HCT116 (cell line): ENCODE measurements at regions not wholly inside any gene's neighbourhood (a gene's known extent, or its start where the extent isn't known, plus 50 kb on each side); places are given as distances from the start of the nearest gene placed in this dataset.

ENCODE experiments used
- ATAC-seq: fragments of 200-7000 bp; cut with Tn5 transposase; 2 replicates; pipeline ENCODE4 v1.9.1; 2020; ENCODE audit warnings: mild to moderate bottlenecking, moderate library complexity
- BruUV-seq: library from RNA; stranded (reverse); fragments of 400-500 nt; replicated peaks from 2 replicates; lab custom pipeline; 2021; lab: Mats Ljungman, UMichigan
- CTCF ChIA-PET: fragments of 300-600 bp; sonication (Branson Sonifier 250); formaldehyde crosslinking; loops from one replicate; lab custom pipeline; 2021; ENCODE audit warnings: antibody characterized with exemption; lab: Charles Lee
- POLR2A ChIA-PET: fragments of 300-600, 350-600 bp; sonication (Branson Sonifier 250); formaldehyde crosslinking; loops from one replicate; lab custom pipeline; 2021; ENCODE audit warnings: antibody characterized with exemption; lab: Charles Lee
- RAD21 ChIA-PET, 2 experiments: fragments of 300-600 bp; sonication (Branson Sonifier 250); formaldehyde crosslinking; loops; one replicate each; lab custom pipeline; 2023; ENCODE audit warnings: low total read pairs in 2 of 2; ENCODE audit not compliant: uncharacterized antibody in 2 of 2, unreplicated experiment in 2 of 2, low non-redundant PET in 1 of 2; lab: Charles Lee
- DNase-seq: peaks from one replicate; pipeline ENCODE4 v3.0.0-alpha.2; 2010; ENCODE audit warnings: low read depth, low spot score
- H2AFZ ChIP-seq: fragments of 200-600 bp; shearing (Covaris generic), sonication (generic); 2 replicates; pipeline ENCODE4 v1.6.1; 2017; ENCODE audit warnings: low read depth, mixed run types, mixed read lengths, antibody characterized with exemption, low read length; ENCODE audit not compliant: poor library complexity, severe bottlenecking
- H3K27ac ChIP-seq: 2 replicates; pipeline ENCODE4 v1.5.1; 2012; ENCODE audit warnings: low read depth, low read length
- H3K27me3 ChIP-seq: fragments of 200-600 bp; sonication (generic); 2 replicates; pipeline ENCODE4 v1.6.1; 2016; ENCODE audit warnings: mixed run types, low read length, mixed read lengths; ENCODE audit not compliant: insufficient read depth
- H3K36me3 ChIP-seq, 2 experiments: fragments of 200-500 bp in 1 of 2; fragments of 200-600 bp in 1 of 2; sonication (Bioruptor generic) in 1 of 2; sonication (generic) in 1 of 2; 2 replicates each; pipeline versions ENCODE4 v1.5.1 to v1.6.1; 2014 to 2016; ENCODE audit warnings: low read length in 2 of 2, inconsistent platforms in 1 of 2, mixed read lengths in 1 of 2, mixed run types in 1 of 2; ENCODE audit not compliant: insufficient read depth in 2 of 2, control insufficient read depth in 1 of 2
- H3K4me1 ChIP-seq, 2 experiments: fragments of 200-600 bp in 1 of 2; sonication (generic) in 1 of 2; 2 replicates each; pipeline versions ENCODE4 v1.5.1 to v1.6.1; 2012 to 2017; ENCODE audit warnings: low read length in 2 of 2, inconsistent platforms in 1 of 2, mild to moderate bottlenecking in 1 of 2, mixed read lengths in 1 of 2, mixed run types in 1 of 2, moderate library complexity in 1 of 2; ENCODE audit not compliant: insufficient read depth in 2 of 2, control insufficient read depth in 1 of 2
- H3K4me2 ChIP-seq: fragments of 200-600 bp; sonication (generic); 2 replicates; pipeline ENCODE4 v1.6.1; 2017; ENCODE audit warnings: mixed run types, low read length, mixed read lengths
- H3K4me3 ChIP-seq, 2 experiments: fragments of 200-600 bp in 1 of 2; sonication (generic) in 1 of 2; replicated peaks in 1 of 2; 2 replicates each; pipeline ENCODE4 v1.5.1; 2011 to 2016; ENCODE audit warnings: low read length in 2 of 2, control low read depth in 1 of 2, low read depth in 1 of 2, mild to moderate bottlenecking in 1 of 2, mixed read lengths in 1 of 2, mixed run types in 1 of 2
- H3K79me2 ChIP-seq: fragments of 200-600 bp; sonication (generic); 2 replicates; pipeline ENCODE4 v1.6.1; 2017; ENCODE audit warnings: mild to moderate bottlenecking, mixed run types, low read length, moderate library complexity, mixed read lengths; ENCODE audit not compliant: insufficient read depth
- H3K9ac ChIP-seq: fragments of 200-600 bp; sonication (generic); 2 replicates; pipeline ENCODE4 v1.6.1; 2016; ENCODE audit warnings: low read length, mixed read lengths
- H3K9me2 ChIP-seq: fragments of 200-600 bp; sonication (generic), shearing (Covaris generic); 2 replicates; pipeline ENCODE4 v1.6.1; 2017; ENCODE audit warnings: mixed run types, mild to moderate bottlenecking, moderate library complexity; ENCODE audit not compliant: insufficient read depth
- H3K9me3 ChIP-seq, 2 experiments: fragments of 200-500 bp in 1 of 2; fragments of 200-600 bp in 1 of 2; sonication (Bioruptor generic) in 1 of 2; sonication (generic) in 1 of 2; 2 replicates each; pipeline ENCODE4 v1.6.1; 2014 to 2017; ENCODE audit warnings: low read length in 2 of 2, mixed read lengths in 2 of 2, inconsistent platforms in 1 of 2, low read depth in 1 of 2, mild to moderate bottlenecking in 1 of 2, mixed run types in 1 of 2, moderate library complexity in 1 of 2; ENCODE audit not compliant: control insufficient read depth in 1 of 2, insufficient read depth in 1 of 2
- H4K20me1 ChIP-seq: fragments of 200-600 bp; sonication (generic), shearing (Covaris generic); 2 replicates; pipeline ENCODE4 v1.6.1; 2017; ENCODE audit warnings: mixed run types, mild to moderate bottlenecking, moderate library complexity; ENCODE audit not compliant: insufficient read depth
- ATF3 ChIP-seq: IDR thresholded peaks from 2 replicates; pipeline ENCODE4 v1.6.1; 2012
- CBX3 ChIP-seq: IDR thresholded peaks from 2 replicates; pipeline ENCODE4 v1.6.1; 2012; ENCODE audit warnings: low read depth
- CTCF ChIP-seq, 3 experiments: fragments of 200-600 bp in 1 of 3; sonication (generic) in 1 of 3; IDR thresholded peaks in 2 of 3; conservative IDR thresholded peaks in 1 of 3; 2 replicates each; pipeline ENCODE4 v1.5.1; 2012 to 2017; ENCODE audit warnings: low read depth in 2 of 3, low read length in 2 of 3, antibody characterized with exemption in 1 of 3, borderline replicate concordance in 1 of 3, control low read depth in 1 of 3, mild to moderate bottlenecking in 1 of 3, mixed read lengths in 1 of 3, mixed run types in 1 of 3, moderate library complexity in 1 of 3; ENCODE audit not compliant: insufficient read depth in 1 of 3
- EGR1 ChIP-seq: IDR thresholded peaks from 2 replicates; pipeline ENCODE4 v1.6.1; 2012; ENCODE audit warnings: low read depth
- ELF1 ChIP-seq: IDR thresholded peaks from 2 replicates; pipeline ENCODE4 v1.6.1; 2012; ENCODE audit warnings: low read depth, borderline replicate concordance
- EZH2phosphoT487 ChIP-seq: fragments of 200-600 bp; IDR thresholded peaks from 2 replicates; pipeline ENCODE4 v1.6.1; 2018; ENCODE audit warnings: antibody characterized with exemption, borderline replicate concordance
- FOSL1 ChIP-seq: IDR thresholded peaks from 2 replicates; pipeline ENCODE4 v1.6.1; 2012; ENCODE audit warnings: low read depth
- JUND ChIP-seq: IDR thresholded peaks from 2 replicates; pipeline ENCODE4 v1.6.1; 2012
- MAX ChIP-seq: IDR thresholded peaks from 2 replicates; pipeline ENCODE4 v1.6.1; 2012
- POLR2A ChIP-seq: IDR thresholded peaks from 2 replicates; pipeline ENCODE4 v1.7.0; 2011; ENCODE audit warnings: borderline replicate concordance; ENCODE audit not compliant: insufficient read depth, insufficient read length; ENCODE audit errors: extremely low read depth
- POLR2AphosphoS5 ChIP-seq: IDR thresholded peaks from 2 replicates; pipeline ENCODE4 v1.6.1; 2011; ENCODE audit warnings: mild to moderate bottlenecking, low read depth, low read length, moderate library complexity
- REST ChIP-seq: IDR thresholded peaks from 2 replicates; pipeline ENCODE4 v1.6.1; 2012; ENCODE audit warnings: low read depth
- SIN3A ChIP-seq: IDR thresholded peaks from 2 replicates; pipeline ENCODE4 v1.6.1; 2012; ENCODE audit warnings: low read depth
- SP1 ChIP-seq: IDR thresholded peaks from 2 replicates; pipeline ENCODE4 v1.6.1; 2012; ENCODE audit warnings: low read depth
- SRF ChIP-seq: IDR thresholded peaks from 2 replicates; pipeline ENCODE4 v1.6.1; 2012; ENCODE audit warnings: low read depth
- TCF7L2 ChIP-seq: IDR thresholded peaks from 2 replicates; pipeline ENCODE4 v1.7.0; 2011; ENCODE audit warnings: borderline replicate concordance, inconsistent platforms; ENCODE audit not compliant: insufficient read depth, insufficient read length; ENCODE audit errors: extremely low read depth
- ZFX ChIP-seq: fragments of 450-650 bp; IDR thresholded peaks from 2 replicates; pipeline ENCODE4 v1.6.1; 2017
- intact Hi-C: fragments of 100-400 bp; cut with micrococcal nuclease; formaldehyde crosslinking; loops from 2 replicates; pipeline ENCODE4 v1.10.0; 2022

- ChIA-PET RAD21 (no interaction called here), CTCF (no interaction called here)
- Histone ChIP-seq H2AFZ (no peak overlapping the region), H3K36me3 (no peaks in the 10 kb centered on the region), H3K4me2 (no peak overlapping the region), H4K20me1 (no peaks in the 10 kb centered on the region), H3K27me3 (no peaks in the 10 kb centered on the region), H3K27ac (no peak overlapping the region), H3K4me1 (no peaks in the 10 kb centered on the region), H3K4me3 (no peak overlapping the region)
- intact Hi-C loops, result no loop called here
- no peak for TF ChIP-seq SRF
- no peak for TF ChIP-seq REST
- no peak for TF ChIP-seq EZH2phosphoT487
- no peak for TF ChIP-seq FOSL1
- no peak for TF ChIP-seq CTCF (IDR thresholded peaks at IDR 0.05 in 2 of 3, conservative IDR thresholded peaks at IDR 0.05 in 1 of 3; ENCODE audit: borderline replicate concordance in 1 of 3, insufficient read depth in 1 of 3, low read depth in 2 of 3, low read length in 2 of 3)
- no peak for TF ChIP-seq SP1
- no peak for TF ChIP-seq ZFX
- TF ChIP-seq CBX3, result no peak
- TF ChIP-seq ELF1, result no peak
- no peak for TF ChIP-seq SIN3A
- no peak for TF ChIP-seq JUND
- no peak for TF ChIP-seq POLR2AphosphoS5
- TF ChIP-seq ATF3, result no peak
- TF ChIP-seq EGR1, result no peak
- TF ChIP-seq POLR2A, result no peak
- TF ChIP-seq MAX, result no peak
- no peak for TF ChIP-seq TCF7L2
- TF ChIP-seq, all 23 proteins: peak for 0
- POLR2A ChIA-PET, result no interaction called here
- H3K79me2 ChIP-seq, result no peaks in the 10 kb centered on the region
- H3K9ac ChIP-seq, result no peak overlapping the region
- H3K9me2 ChIP-seq, result no peaks in the 10 kb centered on the region
- ATAC-seq (no peak), DNase-seq (no peak)
- no peaks in the 10 kb centered on the region; a peak in 1 of 4 replicates for H3K9me3 ChIP-seq
- BruUV-seq, result no TSS peak
Observed at GRCh38 chr13:74845806-74846205, 636.2 kb downstream of the TBC1D4 start.
